Osteocyte (in vitro differentiated cells): ENCODE measurements at regions not wholly inside any gene's neighbourhood (a gene's known extent, or its start where the extent isn't known, plus 50 kb on each side); places are given as distances from the start of the nearest gene placed in this dataset.

Experiments
- DNase-seq: peaks from one replicate; pipeline ENCODE4 v3.0.0; 2021; ENCODE audit warnings: mixed read lengths; ENCODE audit not compliant: unreplicated experiment; ENCODE audit errors: extremely low spot score
- H3K27ac Mint-ChIP-seq: one replicate; pipeline ENCODE4 v1.8.0; 2021; ENCODE audit warnings: mild to moderate bottlenecking, mixed read lengths; ENCODE audit not compliant: unreplicated experiment
- H3K27me3 Mint-ChIP-seq: one replicate; pipeline ENCODE4 v1.8.0; 2021; ENCODE audit warnings: mixed read lengths; ENCODE audit not compliant: unreplicated experiment
- H3K36me3 Mint-ChIP-seq: one replicate; pipeline ENCODE4 v1.8.0; 2021; ENCODE audit warnings: mixed read lengths; ENCODE audit not compliant: unreplicated experiment
- H3K4me1 Mint-ChIP-seq: one replicate; pipeline ENCODE4 v1.8.0; 2021; ENCODE audit warnings: mixed read lengths; ENCODE audit not compliant: unreplicated experiment
- H3K4me3 Mint-ChIP-seq: one replicate; pipeline ENCODE4 v1.8.0; 2021; ENCODE audit warnings: mild to moderate bottlenecking, moderate library complexity, mixed read lengths; ENCODE audit not compliant: unreplicated experiment
- H3K9me3 Mint-ChIP-seq: one replicate; pipeline ENCODE4 v1.8.0; 2021; ENCODE audit warnings: mixed read lengths; ENCODE audit not compliant: unreplicated experiment
- CTCF ChIP-seq: fragments of 200-600 bp; sonication (generic); IDR thresholded peaks from 2 replicates; pipeline ENCODE4 v1.5.0; 2021; ENCODE audit warnings: antibody characterized with exemption, mild to moderate bottlenecking, moderate library complexity

- Mint-ChIP-seq H3K4me3 (no peak overlapping the region), H3K36me3 (no peaks in the 10 kb centered on the region), H3K9me3 (peaks cover 9% of the 10 kb centered on the region), H3K4me1 (peaks cover 24% of the 10 kb centered on the region), H3K27me3 (no peaks in the 10 kb centered on the region), H3K27ac (no peak overlapping the region)
- no peak for TF ChIP-seq CTCF
- DNase-seq, result no peak
These were observed 124.8 kb upstream of the CPM start for GRCh38 chr12:69057742-69058141.

GRCh38 chr12:69059465-69060457, 126.8 kb upstream of the CPM start:
- no peaks in the 10 kb centered on the region for H3K27me3 Mint-ChIP-seq
- peaks cover 9% of the 10 kb centered on the region for H3K9me3 Mint-ChIP-seq
- no peak for DNase-seq
- H3K27ac Mint-ChIP-seq, result no peak overlapping the region
- peaks cover 8% of the 10 kb centered on the region for H3K4me1 Mint-ChIP-seq
- no peak for TF ChIP-seq CTCF
- no peaks in the 10 kb centered on the region for H3K36me3 Mint-ChIP-seq
- no peak overlapping the region for H3K4me3 Mint-ChIP-seq

- Mint-ChIP-seq H3K27ac (no peak overlapping the region), H3K36me3 (no peaks in the 10 kb centered on the region), H3K4me3 (no peak overlapping the region), H3K4me1 (peaks cover 5% of the 10 kb centered on the region), H3K9me3 (peaks cover 9% of the 10 kb centered on the region), H3K27me3 (no peaks in the 10 kb centered on the region)
- DNase-seq, result no peak
- TF ChIP-seq CTCF, result no peak
These were observed 128.6 kb upstream of the CPM start for GRCh38 chr12:69061574-69061973.

GRCh38 chr12:69062621-69063237, 129.8 kb upstream of the CPM start:
- H3K27ac Mint-ChIP-seq, result no peak overlapping the region
- H3K27me3 Mint-ChIP-seq, result no peaks in the 10 kb centered on the region

More at GRCh38 chr12:69062621-69063237, 129.8 kb upstream of the CPM start:
- no peaks in the 10 kb centered on the region for H3K4me1 Mint-ChIP-seq
- H3K4me3 Mint-ChIP-seq, result no peak overlapping the region
- peaks cover 9% of the 10 kb centered on the region for H3K9me3 Mint-ChIP-seq
- no peak for TF ChIP-seq CTCF
- no peak for DNase-seq
- H3K36me3 Mint-ChIP-seq, result no peaks in the 10 kb centered on the region
